NCI-H2107 (cell line): ENCODE measurements at regions not wholly inside any gene's neighbourhood (a gene's known extent, or its start where the extent isn't known, plus 50 kb on each side); places are given as distances from the start of the nearest gene placed in this dataset.
"Not testable (repeated sequence)": the region's sequence is repeated elsewhere in the genome, so short reads cannot be mapped to it uniquely, and the experiment has no call there.

Experiments used
- DNase-seq: peaks from one replicate; lab custom pipeline; 2025; lab: John Stamatoyannopoulos, UW

GRCh38 chr6:90674077-90674476 is 87.2 kb upstream of the MAP3K7 start:
- not testable (repeated sequence) for DNase-seq

DNA sequence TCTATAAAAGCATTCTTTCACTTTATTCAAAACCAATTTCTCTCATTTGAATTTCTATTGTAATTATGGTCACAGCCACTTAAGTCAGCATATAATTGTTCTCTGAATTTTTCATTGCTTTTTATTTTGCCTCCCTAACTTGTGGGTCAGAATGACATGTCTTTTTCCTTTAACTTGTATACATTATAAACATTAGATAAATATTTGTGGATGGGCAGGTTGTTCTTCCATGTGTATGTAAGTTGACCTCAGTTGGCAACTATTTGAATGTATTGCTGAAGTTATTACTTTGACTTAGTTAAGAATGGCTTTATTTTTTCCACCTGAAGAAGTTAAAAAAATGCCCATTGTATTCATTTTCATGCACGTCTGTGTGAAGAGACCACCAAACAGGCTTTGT is 83.0 kb upstream of the MAP3K7 start:
- no peak for DNase-seq

DNA sequence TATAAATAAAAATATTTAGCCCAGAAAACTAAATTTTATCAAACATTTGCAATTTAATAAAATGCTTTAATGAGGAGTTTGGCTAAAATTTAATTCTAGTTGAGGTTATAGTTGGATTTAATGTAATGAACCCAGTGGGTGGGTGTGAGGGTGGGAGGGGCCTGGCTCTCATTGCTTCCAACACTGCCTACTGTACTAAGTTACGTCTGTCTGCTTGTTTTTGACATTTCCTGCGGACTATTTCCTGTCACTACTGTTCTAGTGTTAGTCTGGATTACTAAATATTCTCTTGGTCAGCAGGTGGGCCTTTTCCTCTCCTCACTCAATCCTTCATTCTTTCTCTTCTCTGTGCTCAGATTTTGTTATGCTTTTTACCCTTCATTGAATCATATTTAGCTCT is 82.5 kb upstream of the MAP3K7 start:
- DNase-seq, result no peak

GRCh38 chr6:90668141-90668540 is 81.3 kb upstream of the MAP3K7 start:
- no peak for DNase-seq

DNA sequence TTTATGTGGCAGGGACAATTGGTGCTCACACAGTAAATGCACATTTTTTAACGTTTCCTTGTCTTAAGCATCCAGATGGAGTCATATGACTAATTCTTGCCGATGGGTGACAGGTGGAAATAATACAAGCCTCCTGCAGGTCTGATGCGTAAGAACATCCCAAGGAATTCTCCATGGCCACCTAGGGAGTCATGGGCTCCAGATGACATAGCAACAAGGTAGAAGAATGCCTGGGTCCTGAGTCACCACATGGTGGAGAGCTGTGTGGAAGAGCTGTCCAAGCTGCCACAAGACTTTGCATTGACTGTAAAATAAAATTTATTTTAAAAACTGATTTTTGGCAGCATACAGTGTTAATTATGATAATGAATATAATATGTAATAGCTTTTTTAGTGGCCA is 77.0 kb upstream of the MAP3K7 start:
- no peak for DNase-seq

- no peak for DNase-seq
Observed at GRCh38 chr6:90663106-90663505, 76.2 kb upstream of the MAP3K7 start.

DNA sequence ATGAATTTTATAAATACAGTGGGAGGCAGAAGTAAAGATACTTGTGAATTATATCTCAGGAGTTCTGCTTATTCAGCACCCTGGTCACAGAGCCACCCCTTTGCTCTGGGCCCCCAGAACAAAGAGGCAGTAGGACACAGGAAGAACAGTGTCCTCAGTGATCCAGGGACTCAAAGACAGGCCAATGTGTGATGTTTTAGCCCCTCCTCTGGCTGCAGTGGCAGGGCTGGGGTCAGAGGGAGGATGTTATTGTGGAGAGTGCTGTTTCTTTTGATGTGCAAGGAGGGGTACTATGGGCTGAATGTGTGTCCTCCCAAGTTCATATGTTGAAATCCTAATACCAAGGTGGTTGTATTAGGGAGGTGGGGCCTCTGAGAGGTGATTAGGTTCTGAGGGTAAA is 74.1 kb upstream of the MAP3K7 start:
- no peak for DNase-seq

DNA sequence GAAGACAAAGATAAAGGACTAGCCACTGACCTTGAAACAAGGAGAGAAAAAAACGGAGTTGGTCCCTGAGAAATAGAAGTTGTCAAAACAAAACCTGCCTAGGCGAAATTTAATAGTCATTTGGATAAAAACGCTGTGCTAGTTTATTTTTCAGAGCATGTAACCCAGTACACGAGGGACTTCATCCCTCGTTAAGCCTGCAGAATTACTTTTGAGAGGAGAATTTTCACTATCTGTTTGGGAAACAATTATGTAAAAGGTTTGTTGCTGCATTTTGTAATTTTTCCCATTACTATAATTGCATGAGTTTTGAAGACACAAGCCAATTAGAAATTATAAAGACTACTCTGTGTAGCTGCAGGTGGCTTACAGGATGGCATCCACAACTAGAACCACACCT is 71.6 kb upstream of the MAP3K7 start:
- DNase-seq, result no peak

- no peak for DNase-seq
Observed at GRCh38 chr6:90656325-90656724, 69.5 kb upstream of the MAP3K7 start.

GRCh38 chr6:90654806-90655205 is 67.9 kb upstream of the MAP3K7 start:
- DNase-seq, result no peak

- no peak for DNase-seq
Observed at GRCh38 chr6:90654166-90654565, 67.3 kb upstream of the MAP3K7 start.

DNA sequence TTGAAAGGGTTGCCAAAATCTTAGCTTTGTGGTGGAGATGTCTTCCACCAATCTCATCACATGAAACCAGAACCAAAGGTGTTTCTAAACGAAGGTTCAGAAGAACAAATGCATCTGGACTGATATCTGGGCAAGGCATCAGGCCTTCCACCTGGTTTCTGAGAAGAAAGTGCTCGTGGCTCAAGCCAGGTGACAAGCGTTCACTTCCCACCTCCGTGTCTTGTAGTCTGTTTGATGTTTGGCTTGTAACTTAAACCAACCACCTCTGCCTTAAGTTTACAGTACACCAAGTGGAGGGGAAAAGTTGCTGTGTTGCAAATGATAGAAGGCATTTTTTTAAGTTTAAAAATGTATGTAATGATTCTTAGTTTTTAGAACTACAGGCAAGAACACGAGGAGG is 66.9 kb upstream of the MAP3K7 start:
- DNase-seq, result no peak

GRCh38 chr6:90650041-90650940 is 63.4 kb upstream of the MAP3K7 start:
- no peak for DNase-seq

- no peak for DNase-seq
Observed at GRCh38 chr6:90648873-90649272, 62.0 kb upstream of the MAP3K7 start.

- no peak for DNase-seq
Observed at GRCh38 chr6:90646940-90647339, 60.1 kb upstream of the MAP3K7 start.

DNA sequence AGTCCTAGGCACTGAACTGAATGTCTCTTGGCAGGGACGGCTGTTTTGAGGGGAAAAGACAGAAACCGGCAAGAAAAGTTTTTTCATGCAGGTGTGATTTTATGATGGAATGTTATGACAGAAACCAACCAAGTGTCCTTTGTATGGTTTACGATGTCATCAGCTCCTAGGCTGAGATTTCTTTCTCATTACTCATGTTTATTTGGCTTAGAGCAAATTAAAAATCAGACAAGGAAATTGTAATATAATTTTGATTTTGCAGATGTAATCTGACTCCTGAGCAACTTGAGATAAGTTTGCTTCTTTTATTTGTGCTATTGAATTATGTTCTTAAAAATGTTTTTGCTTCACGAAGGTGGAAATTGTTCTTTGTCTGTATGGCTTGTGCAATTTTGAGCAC is 58.8 kb upstream of the MAP3K7 start:
- no peak for DNase-seq

GRCh38 chr6:90644492-90644891 is 57.6 kb upstream of the MAP3K7 start:
- DNase-seq, result no peak

DNA sequence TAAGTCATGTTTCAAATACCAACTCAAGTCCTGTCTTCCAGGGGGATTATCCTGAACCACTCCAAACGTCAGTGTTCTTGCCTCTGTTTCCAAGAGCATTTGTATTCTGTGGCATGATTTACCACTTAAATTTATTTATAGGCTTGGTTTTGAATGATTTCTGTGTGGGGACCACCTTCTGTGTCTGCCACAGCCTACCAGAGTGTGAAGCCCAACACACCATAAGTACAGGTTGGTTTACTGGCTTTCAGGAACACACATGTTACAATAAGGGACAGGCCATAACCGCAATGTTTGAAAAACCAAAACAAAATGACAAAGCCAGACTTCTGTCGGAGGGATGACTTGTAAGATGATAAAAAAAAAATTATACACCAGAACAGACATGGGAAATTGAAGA is 56.5 kb upstream of the MAP3K7 start:
- DNase-seq, result no peak

- DNase-seq, result no peak
Observed at GRCh38 chr6:90637320-90637719, 50.4 kb upstream of the MAP3K7 start.
